ENCODE measurements at regions not wholly inside any gene's neighbourhood (a gene's known extent, or its start where the extent isn't known, plus 50 kb on each side); places are given as distances from the start of the nearest gene placed in this dataset.

- DNase-seq: no peak
Measured at GRCh38 chr12:90064852-90065801, 356.5 kb upstream of the ATP2B1 start.

- no peak for DNase-seq
Measured at GRCh38 chr12:90062799-90063198, 354.2 kb upstream of the ATP2B1 start.

GRCh38 chr12:90061809-90062208, 353.2 kb upstream of the ATP2B1 start:
- DNase-seq: no peak

- DNase-seq: no peak
Measured at GRCh38 chr12:90060031-90060430, 351.4 kb upstream of the ATP2B1 start.

- DNase-seq: no peak
Measured at GRCh38 chr12:90058704-90059103, 350.1 kb upstream of the ATP2B1 start.

GRCh38 chr12:90055071-90055470, 346.4 kb upstream of the ATP2B1 start:
- no peak for DNase-seq

- DNase-seq: no peak
Measured at GRCh38 chr12:90048918-90049317, 340.3 kb upstream of the ATP2B1 start.

- no peak for DNase-seq
Measured at GRCh38 chr12:90045559-90045958, 336.9 kb upstream of the ATP2B1 start.

GRCh38 chr12:90044069-90044468, 335.4 kb upstream of the ATP2B1 start:
- DNase-seq: no peak

- DNase-seq: no peak
Measured at GRCh38 chr12:90042920-90043641, 334.4 kb upstream of the ATP2B1 start.

GRCh38 chr12:90038289-90038688, 329.7 kb upstream of the ATP2B1 start:
- DNase-seq: no peak

GRCh38 chr12:90037740-90038139, 329.1 kb upstream of the ATP2B1 start:
- no peak for DNase-seq

GRCh38 chr12:90036637-90037036, 328.0 kb upstream of the ATP2B1 start:
- DNase-seq: no peak

- DNase-seq: no peak
Measured at GRCh38 chr12:90030726-90031125, 322.1 kb upstream of the ATP2B1 start.

- no peak for DNase-seq
Measured at GRCh38 chr12:90029317-90029716, 320.7 kb upstream of the ATP2B1 start.

GRCh38 chr12:90028635-90029051, 320.0 kb upstream of the ATP2B1 start:
- DNase-seq: no peak

- DNase-seq: no peak
Measured at GRCh38 chr12:90027889-90028634, 319.4 kb upstream of the ATP2B1 start.

- no peak for DNase-seq
Measured at GRCh38 chr12:90027041-90027440, 318.4 kb upstream of the ATP2B1 start.

- DNase-seq: no peak
Measured at GRCh38 chr12:90026516-90026915, 317.9 kb upstream of the ATP2B1 start.

GRCh38 chr12:90024262-90024661, 315.6 kb upstream of the ATP2B1 start:
- no peak for DNase-seq

- no peak for DNase-seq
Measured at GRCh38 chr12:90023207-90023900, 314.7 kb upstream of the ATP2B1 start.

- no peak for DNase-seq
Measured at GRCh38 chr12:90021795-90022440, 313.3 kb upstream of the ATP2B1 start.

All from AML-193 (cell line).